Prostate gland (tissue), 2 donors: ENCODE measurements at regions not wholly inside any gene's neighbourhood (a gene's known extent, or its start where the extent isn't known, plus 50 kb on each side); places are given as distances from the start of the nearest gene placed in this dataset.

Source experiments
- DNase-seq: peaks from one replicate; pipeline ENCODE4 v3.0.0-alpha.2; 2019; ENCODE audit warnings: low spot score
- H3K27ac ChIP-seq, 2 donors: fragments of 200-600 bp; sonication (generic); 2 replicates each; pipeline ENCODE4 v1.5.1; 2017 to 2019
- H3K27me3 ChIP-seq: fragments of 200-600 bp; sonication (generic); replicated peaks from 2 replicates; pipeline ENCODE4 v1.5.1; 2019; ENCODE audit not compliant: insufficient read depth
- H3K36me3 ChIP-seq, 2 donors: fragments of 200-600 bp; sonication (generic); 1 replicate in 1 of 2; 2 replicates in 1 of 2; pipeline versions ENCODE4 v1.5.1 to v1.8.1; 2017 to 2019
- H3K4me1 ChIP-seq: fragments of 200-600 bp; sonication (generic); replicated peaks from 2 replicates; pipeline ENCODE4 v1.5.1; 2019
- H3K4me3 ChIP-seq, 2 donors: fragments of 200-600 bp; sonication (generic); 2 replicates each; pipeline ENCODE4 v1.5.1; 2017 to 2019
- H3K9me3 ChIP-seq: fragments of 200-600 bp; sonication (generic); 2 replicates; pipeline ENCODE4 v1.5.1; 2017
- POLR2A ChIP-seq: fragments of 450-650 bp; IDR thresholded peaks from one replicate; pipeline ENCODE4 v1.6.1; 2016; ENCODE audit warnings: antibody characterized with exemption, mild to moderate bottlenecking
- POLR2AphosphoS5 ChIP-seq: sonication (generic); formaldehyde crosslinking; IDR thresholded peaks from one replicate; pipeline ENCODE4 v1.6.1; 2017; ENCODE audit warnings: antibody characterized with exemption
- WGBS: methylation state at CpG from one replicate; pipeline ENCODE4 v1.1.5; 2018; 5-methylcytosine and 5-hydroxymethylcytosine counted together
- intact Hi-C: fragments of 100-400 bp; cut with DNase I; formaldehyde crosslinking; loops from one replicate; pipeline ENCODE4 v1.14.2; 2022
- TF ChIP-seq, protein P1 (sequence below), 4 experiments: fragments of 200-600 bp in 2 of 4; fragments of 450-650 bp in 2 of 4; sonication (generic) in 2 of 4; IDR thresholded peaks; 1 replicate in 3 of 4; 2 replicates in 1 of 4; pipeline ENCODE4 v1.5.1; 2016 to 2019; ENCODE audit warnings: antibody characterized with exemption in 4 of 4, mild to moderate bottlenecking in 2 of 4, moderate library complexity in 2 of 4

GRCh38 chr16:85445064-85445778 lies 167.9 kb upstream of the GSE1 start:
- no peaks in the 10 kb centered on the region for H3K36me3 ChIP-seq
- peak; percentile 38 for DNase-seq
- 32% methylated on average over 27 of the region's 27 CpGs for WGBS
- peaks cover 19% of the 10 kb centered on the region for H3K4me1 ChIP-seq
- H3K27me3 ChIP-seq = no peaks in the 10 kb centered on the region
- no peaks in the 10 kb centered on the region for H3K9me3 ChIP-seq
- no peak overlapping the region for H3K27ac ChIP-seq
- no peak overlapping the region for H3K4me3 ChIP-seq
- intact Hi-C loops = no loop called here
- TF ChIP-seq, protein P1, sequence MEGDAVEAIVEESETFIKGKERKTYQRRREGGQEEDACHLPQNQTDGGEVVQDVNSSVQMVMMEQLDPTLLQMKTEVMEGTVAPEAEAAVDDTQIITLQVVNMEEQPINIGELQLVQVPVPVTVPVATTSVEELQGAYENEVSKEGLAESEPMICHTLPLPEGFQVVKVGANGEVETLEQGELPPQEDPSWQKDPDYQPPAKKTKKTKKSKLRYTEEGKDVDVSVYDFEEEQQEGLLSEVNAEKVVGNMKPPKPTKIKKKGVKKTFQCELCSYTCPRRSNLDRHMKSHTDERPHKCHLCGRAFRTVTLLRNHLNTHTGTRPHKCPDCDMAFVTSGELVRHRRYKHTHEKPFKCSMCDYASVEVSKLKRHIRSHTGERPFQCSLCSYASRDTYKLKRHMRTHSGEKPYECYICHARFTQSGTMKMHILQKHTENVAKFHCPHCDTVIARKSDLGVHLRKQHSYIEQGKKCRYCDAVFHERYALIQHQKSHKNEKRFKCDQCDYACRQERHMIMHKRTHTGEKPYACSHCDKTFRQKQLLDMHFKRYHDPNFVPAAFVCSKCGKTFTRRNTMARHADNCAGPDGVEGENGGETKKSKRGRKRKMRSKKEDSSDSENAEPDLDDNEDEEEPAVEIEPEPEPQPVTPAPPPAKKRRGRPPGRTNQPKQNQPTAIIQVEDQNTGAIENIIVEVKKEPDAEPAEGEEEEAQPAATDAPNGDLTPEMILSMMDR (IDR thresholded peaks at IDR 0.05) = no peak
- TF ChIP-seq POLR2AphosphoS5 = peak; percentile 57

DNA sequence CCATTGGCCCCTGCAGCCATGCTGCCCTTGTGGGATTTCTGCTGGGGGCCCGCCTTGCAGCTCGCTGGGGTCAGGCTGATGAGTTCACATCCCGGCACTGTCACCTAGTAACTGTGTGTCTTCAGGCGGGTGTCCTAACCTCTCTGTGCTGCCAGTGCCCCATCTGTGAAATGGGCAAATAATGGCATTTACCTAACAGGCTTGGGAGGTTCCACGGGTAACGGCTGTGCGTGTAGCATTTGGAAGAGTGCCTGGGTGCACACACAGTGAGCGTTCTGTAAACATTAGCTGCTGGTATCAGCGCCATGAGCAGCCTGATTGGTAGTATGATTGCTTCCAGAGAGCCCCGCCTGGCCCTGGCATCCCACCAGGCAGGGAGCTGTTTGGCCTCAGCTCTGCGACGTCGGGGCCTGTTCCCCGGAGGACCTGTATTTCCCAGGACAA lies 167.3 kb upstream of the GSE1 start:
- intact Hi-C loops = no loop called here
- WGBS = 34% methylated on average over 14 of the region's 14 CpGs
- Histone ChIP-seq H3K27ac (no peak overlapping the region), H3K4me1 (peaks cover 19% of the 10 kb centered on the region), H3K4me3 (no peak overlapping the region), H3K36me3 (no peaks in the 10 kb centered on the region), H3K9me3 (no peaks in the 10 kb centered on the region), H3K27me3 (no peaks in the 10 kb centered on the region)
- TF ChIP-seq POLR2AphosphoS5 (no peak), POLR2A (no peak)
- TF ChIP-seq, protein P1 (IDR thresholded peaks at IDR 0.05) = no peak
- DNase-seq = no peak

DNA sequence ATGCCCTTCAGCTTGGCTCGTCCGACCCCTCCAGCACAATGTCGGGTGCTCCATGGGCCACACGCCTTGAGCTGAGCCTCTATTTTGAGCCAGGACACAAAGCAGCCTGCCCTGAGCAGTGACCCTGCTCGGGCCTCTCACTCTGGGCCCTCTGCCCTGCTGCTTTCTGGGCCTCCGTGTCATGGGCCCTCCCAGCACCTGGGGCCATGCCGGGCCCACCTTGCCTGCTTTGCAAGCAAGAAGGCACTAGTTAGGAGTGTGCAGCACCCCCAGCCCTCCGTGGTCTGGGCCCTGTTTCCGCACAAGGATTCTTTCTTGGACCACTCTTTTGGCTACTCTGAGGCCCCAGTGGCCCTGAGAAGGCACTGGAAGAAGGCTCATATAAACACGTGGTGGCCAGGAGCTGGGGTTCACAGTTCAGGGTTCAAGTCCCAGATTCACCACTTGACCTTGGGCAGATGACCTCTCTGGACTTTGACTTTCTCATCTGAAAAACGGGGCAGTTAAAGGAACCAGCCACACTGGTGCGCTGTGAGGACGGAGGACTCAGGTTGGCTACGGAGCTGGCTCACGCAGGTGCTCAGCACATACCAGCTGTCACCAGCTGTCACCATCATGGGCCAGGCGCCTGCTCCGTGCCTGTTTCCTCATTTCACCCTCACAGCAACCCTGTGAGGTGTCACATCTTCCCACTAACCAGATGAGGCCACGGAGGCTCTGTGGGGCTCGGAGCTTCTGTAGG lies 166.0 kb upstream of the GSE1 start:
- no peaks in the 10 kb centered on the region for H3K27me3 ChIP-seq
- no peak for DNase-seq
- TF ChIP-seq POLR2AphosphoS5 (no peak), POLR2A (no peak)
- TF ChIP-seq, protein P1 (IDR thresholded peaks at IDR 0.05) = no peak
- intact Hi-C loops = no loop called here
- H3K4me3 ChIP-seq = no peak overlapping the region
- H3K36me3 ChIP-seq = no peaks in the 10 kb centered on the region
- H3K9me3 ChIP-seq = no peaks in the 10 kb centered on the region
- H3K4me1 ChIP-seq = peaks cover 19% of the 10 kb centered on the region
- H3K27ac ChIP-seq = no peak overlapping the region
- WGBS = 82% methylated on average over 19 of the region's 19 CpGs

DNA sequence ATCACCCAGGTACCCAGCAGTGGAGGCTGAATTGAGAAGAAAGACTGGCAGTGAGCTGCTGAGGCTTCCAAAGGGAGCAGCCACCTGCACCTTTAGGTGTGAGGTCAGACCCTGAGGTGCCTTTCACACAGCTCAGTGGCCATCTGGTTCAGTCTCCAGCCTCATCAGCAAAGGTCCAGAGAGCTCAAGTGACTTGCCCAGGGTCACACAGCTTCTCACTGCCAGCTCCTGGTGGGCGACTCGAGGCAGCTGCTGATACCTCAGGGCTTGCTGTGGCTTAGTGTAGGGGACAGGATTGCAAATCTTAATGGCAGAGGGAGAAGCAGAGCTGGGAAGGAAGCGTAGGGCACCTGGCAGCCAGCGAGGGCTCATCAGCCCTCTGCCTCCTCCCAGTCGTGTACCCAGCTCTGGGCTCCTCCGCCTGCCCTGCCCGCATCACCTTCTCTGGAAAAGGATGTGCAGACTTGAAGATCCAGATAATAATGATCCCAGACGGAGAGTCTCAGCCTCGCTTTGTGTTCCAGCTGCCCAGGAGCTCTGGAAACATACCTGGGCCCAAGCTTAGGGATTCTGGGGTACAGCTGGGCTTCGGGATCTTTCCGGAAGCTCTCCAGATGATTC lies 165.3 kb upstream of the GSE1 start:
- WGBS = 88% methylated on average over 11 of the region's 11 CpGs
- Histone ChIP-seq H3K4me3 (no peak overlapping the region), H3K36me3 (no peaks in the 10 kb centered on the region), H3K27ac (no peak overlapping the region), H3K27me3 (no peaks in the 10 kb centered on the region), H3K9me3 (no peaks in the 10 kb centered on the region), H3K4me1 (peaks cover 19% of the 10 kb centered on the region)
- no peak for DNase-seq
- TF ChIP-seq POLR2AphosphoS5 (no peak), POLR2A (no peak)
- TF ChIP-seq, protein P1 (IDR thresholded peaks at IDR 0.05) = no peak
- intact Hi-C loops = no loop called here
